Mammary epithelial cell (primary cell): ENCODE measurements at regions not wholly inside any gene's neighbourhood (a gene's known extent, or its start where the extent isn't known, plus 50 kb on each side); places are given as distances from the start of the nearest gene placed in this dataset.

Experiments
- CTCF ChIP-seq, 2 donors: IDR thresholded peaks in 1 of 2; conservative IDR thresholded peaks in 1 of 2; 2 replicates each; pipeline ENCODE4 v1.5.1; 2011 to 2012; ENCODE audit warnings: inconsistent platforms in 2 of 2, low read length in 2 of 2, mild to moderate bottlenecking in 2 of 2, control low read depth in 1 of 2, low read depth in 1 of 2; ENCODE audit not compliant: insufficient read depth in 1 of 2; ENCODE audit errors: extremely low read depth in 1 of 2
- EZH2 ChIP-seq: IDR thresholded peaks from 2 replicates; pipeline ENCODE4 v1.6.1; 2012; ENCODE audit warnings: low read length, inconsistent platforms, borderline replicate concordance

GRCh38 chr1:193680924-193681316, 494.5 kb upstream of the B3GALT2 start:
- TF ChIP-seq CTCF (conservative IDR thresholded peaks at IDR 0.05 in 1 of 2, IDR thresholded peaks at IDR 0.05 in 1 of 2; ENCODE audit: extremely low read depth in 1 of 2, insufficient read depth in 1 of 2, low read depth in 1 of 2, low read length in 2 of 2) (no peak), EZH2 (no peak)
